HG03378 (cell line): ENCODE measurements at regions not wholly inside any gene's neighbourhood (a gene's known extent, or its start where the extent isn't known, plus 50 kb on each side); places are given as distances from the start of the nearest gene placed in this dataset.

ENCODE experiments used
- ATAC-seq: cut with Tn5 transposase; IDR thresholded peaks from one replicate; pipeline ENCODE4 v1.9.1; 2021; ENCODE audit warnings: mild to moderate bottlenecking, moderate library complexity; ENCODE audit not compliant: unreplicated experiment

GRCh38 chr11:28849053-28849452, 740.9 kb downstream of the METTL15 start:
- no peak for ATAC-seq

GRCh38 chr11:28842716-28843115, 734.5 kb downstream of the METTL15 start:
- no peak for ATAC-seq

GRCh38 chr11:28838741-28839140, 730.6 kb downstream of the METTL15 start:
- no peak for ATAC-seq

- ATAC-seq = no peak
Measured at GRCh38 chr11:28837599-28837998, 729.4 kb downstream of the METTL15 start.

- no peak for ATAC-seq
Measured at GRCh38 chr11:28836285-28837081, 728.3 kb downstream of the METTL15 start.

GRCh38 chr11:28835790-28836189, 727.6 kb downstream of the METTL15 start:
- ATAC-seq = no peak

- ATAC-seq = no peak
Measured at GRCh38 chr11:28835317-28835716, 727.1 kb downstream of the METTL15 start.

- ATAC-seq = no peak
Measured at GRCh38 chr11:28834877-28835276, 726.7 kb downstream of the METTL15 start.

- ATAC-seq = no peak
Measured at GRCh38 chr11:28833670-28834069, 725.5 kb downstream of the METTL15 start.

- ATAC-seq = no peak
Measured at GRCh38 chr11:28833169-28833568, 725.0 kb downstream of the METTL15 start.

- no peak for ATAC-seq
Measured at GRCh38 chr11:28826807-28827206, 718.6 kb downstream of the METTL15 start.

GRCh38 chr11:28822576-28822975, 714.4 kb downstream of the METTL15 start:
- ATAC-seq = no peak

GRCh38 chr11:28820296-28820989, 712.3 kb downstream of the METTL15 start:
- ATAC-seq = no peak

GRCh38 chr11:28819741-28820140, 711.6 kb downstream of the METTL15 start:
- ATAC-seq = no peak

GRCh38 chr11:28815110-28815509, 706.9 kb downstream of the METTL15 start:
- ATAC-seq = no peak

- no peak for ATAC-seq
Measured at GRCh38 chr11:28808771-28809170, 700.6 kb downstream of the METTL15 start.

- no peak for ATAC-seq
Measured at GRCh38 chr11:28799316-28799715, 691.1 kb downstream of the METTL15 start.

GRCh38 chr11:28798286-28798685, 690.1 kb downstream of the METTL15 start:
- no peak for ATAC-seq

GRCh38 chr11:28797536-28797935, 689.3 kb downstream of the METTL15 start:
- ATAC-seq = no peak

- no peak for ATAC-seq
Measured at GRCh38 chr11:28794405-28794804, 686.2 kb downstream of the METTL15 start.

- ATAC-seq = no peak
Measured at GRCh38 chr11:28793282-28793738, 685.1 kb downstream of the METTL15 start.

- ATAC-seq = no peak
Measured at GRCh38 chr11:28792856-28793255, 684.7 kb downstream of the METTL15 start.
